Astrocyte (in vitro differentiated cells and primary cell): ENCODE measurements at regions not wholly inside any gene's neighbourhood (a gene's known extent, or its start where the extent isn't known, plus 50 kb on each side); places are given as distances from the start of the nearest gene placed in this dataset.

Source experiments
- DNase-seq: peaks from one replicate; pipeline ENCODE4 v3.0.0-alpha.2; 2010; ENCODE audit warnings: low read depth
- FAIRE-seq: peaks from 2 replicates; lab custom pipeline; 2011; peaks lifted over from hg19 to GRCh38; lab: Jason Lieb, UNC
- H2AFZ ChIP-seq: 2 replicates; pipeline ENCODE4 v1.6.0; 2012; ENCODE audit warnings: low read depth, low read length, inconsistent platforms
- H3K27ac ChIP-seq: 2 replicates; pipeline ENCODE4 v1.5.1; 2011; ENCODE audit warnings: low read depth, low read length, inconsistent platforms
- H3K27me3 ChIP-seq: 2 replicates; pipeline ENCODE4 v1.6.0; 2011; ENCODE audit warnings: low read length, inconsistent platforms; ENCODE audit not compliant: insufficient read depth
- H3K36me3 ChIP-seq: 2 replicates; pipeline ENCODE4 v1.5.1; 2011; ENCODE audit warnings: low read length, inconsistent platforms; ENCODE audit not compliant: insufficient read depth
- H3K4me1 ChIP-seq: 2 replicates; pipeline ENCODE4 v1.5.1; 2011; ENCODE audit warnings: low read length, inconsistent platforms; ENCODE audit not compliant: insufficient read depth
- H3K4me2 ChIP-seq: 2 replicates; pipeline ENCODE4 v1.6.0; 2012; ENCODE audit warnings: low read length, inconsistent platforms
- H3K4me3 ChIP-seq: 2 replicates; pipeline ENCODE4 v1.5.1; 2011; ENCODE audit warnings: low read depth, mild to moderate bottlenecking, low read length, inconsistent platforms; ENCODE audit not compliant: insufficient read depth
- H3K79me2 ChIP-seq: 2 replicates; pipeline ENCODE4 v1.6.0; 2012; ENCODE audit warnings: mild to moderate bottlenecking, low read length, inconsistent platforms; ENCODE audit not compliant: insufficient read depth
- H3K9ac ChIP-seq: 2 replicates; pipeline ENCODE4 v1.6.0; 2012; ENCODE audit warnings: mild to moderate bottlenecking, low read length, inconsistent platforms
- H3K9me3 ChIP-seq: 2 replicates; pipeline ENCODE4 v1.5.1; 2012; ENCODE audit warnings: low read depth, mild to moderate bottlenecking, low read length, inconsistent platforms; ENCODE audit not compliant: insufficient read depth
- H4K20me1 ChIP-seq: 2 replicates; pipeline ENCODE4 v1.6.0; 2012; ENCODE audit warnings: low read length, inconsistent platforms; ENCODE audit not compliant: insufficient read depth
- H3K27ac Mint-ChIP-seq: one replicate; pipeline ENCODE4 v1.8.0; 2021; ENCODE audit warnings: mild to moderate bottlenecking, mixed read lengths; ENCODE audit not compliant: unreplicated experiment
- H3K27me3 Mint-ChIP-seq: one replicate; pipeline ENCODE4 v1.8.0; 2021; ENCODE audit warnings: low read depth, mixed read lengths; ENCODE audit not compliant: unreplicated experiment
- H3K36me3 Mint-ChIP-seq: one replicate; pipeline ENCODE4 v1.8.0; 2021; ENCODE audit warnings: low read depth, mixed read lengths; ENCODE audit not compliant: unreplicated experiment
- H3K4me1 Mint-ChIP-seq: one replicate; pipeline ENCODE4 v1.8.0; 2021; ENCODE audit warnings: low read depth, mixed read lengths; ENCODE audit not compliant: unreplicated experiment
- H3K4me3 Mint-ChIP-seq: one replicate; pipeline ENCODE4 v1.8.0; 2021; ENCODE audit warnings: mild to moderate bottlenecking, moderate library complexity, mixed read lengths; ENCODE audit not compliant: unreplicated experiment
- H3K9me3 Mint-ChIP-seq: one replicate; pipeline ENCODE4 v1.8.0; 2021; ENCODE audit warnings: mild to moderate bottlenecking, mixed read lengths; ENCODE audit not compliant: unreplicated experiment
- EZH2 ChIP-seq: IDR thresholded peaks from 2 replicates; pipeline ENCODE4 v1.6.1; 2012; ENCODE audit warnings: mild to moderate bottlenecking, low read length, inconsistent platforms; ENCODE audit not compliant: insufficient read depth
- TF ChIP-seq, protein P1 (sequence below): IDR thresholded peaks from 2 replicates; pipeline ENCODE4 v1.5.1; 2011; ENCODE audit warnings: low read depth, mild to moderate bottlenecking, inconsistent platforms, low read length, moderate library complexity; ENCODE audit not compliant: insufficient read depth

DNA sequence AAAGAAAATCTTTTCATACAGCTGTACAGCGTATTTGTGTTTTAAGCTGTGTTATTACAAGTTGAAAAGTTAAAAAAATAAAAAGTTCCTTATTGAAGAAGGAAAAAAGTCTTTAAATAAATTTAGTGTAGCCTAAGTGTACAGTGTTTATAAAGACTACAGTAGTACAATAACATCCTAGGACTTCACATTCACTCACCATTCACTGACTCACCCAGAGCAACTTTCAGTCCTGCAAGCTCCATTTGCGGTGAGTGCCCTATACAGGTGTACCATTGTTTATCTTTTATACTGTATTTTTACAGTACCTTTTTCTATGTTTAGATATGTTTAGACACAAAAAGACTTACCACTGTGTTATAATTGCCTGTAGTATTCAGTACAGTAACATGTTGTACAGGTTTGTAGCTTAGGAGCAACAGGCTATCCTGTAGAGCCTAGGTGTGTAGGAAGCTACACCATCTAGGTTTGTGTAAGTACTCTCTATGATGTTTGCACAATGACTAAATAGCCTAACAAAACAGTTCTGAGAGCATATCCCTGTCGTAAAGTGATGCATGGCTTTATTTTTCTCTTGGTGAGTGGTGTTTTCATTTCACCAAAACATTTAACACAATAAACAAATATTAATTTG lies 275.2 kb downstream of the DACT1 start:
- no peaks in the 10 kb centered on the region for H3K9me3 Mint-ChIP-seq
- Histone ChIP-seq H3K4me1 (peaks cover 4% of the 10 kb centered on the region), H3K9ac (no peak overlapping the region), H3K4me3 (no peak overlapping the region), H3K9me3 (no peaks in the 10 kb centered on the region), H2AFZ (no peak overlapping the region), H3K27ac (no peak overlapping the region), H4K20me1 (no peaks in the 10 kb centered on the region), H3K4me2 (no peak overlapping the region), H3K79me2 (no peaks in the 10 kb centered on the region), H3K27me3 (no peaks in the 10 kb centered on the region), H3K36me3 (no peaks in the 10 kb centered on the region)
- H3K27me3 Mint-ChIP-seq, result no peaks in the 10 kb centered on the region
- no peak overlapping the region for H3K4me3 Mint-ChIP-seq
- TF ChIP-seq, protein P1, sequence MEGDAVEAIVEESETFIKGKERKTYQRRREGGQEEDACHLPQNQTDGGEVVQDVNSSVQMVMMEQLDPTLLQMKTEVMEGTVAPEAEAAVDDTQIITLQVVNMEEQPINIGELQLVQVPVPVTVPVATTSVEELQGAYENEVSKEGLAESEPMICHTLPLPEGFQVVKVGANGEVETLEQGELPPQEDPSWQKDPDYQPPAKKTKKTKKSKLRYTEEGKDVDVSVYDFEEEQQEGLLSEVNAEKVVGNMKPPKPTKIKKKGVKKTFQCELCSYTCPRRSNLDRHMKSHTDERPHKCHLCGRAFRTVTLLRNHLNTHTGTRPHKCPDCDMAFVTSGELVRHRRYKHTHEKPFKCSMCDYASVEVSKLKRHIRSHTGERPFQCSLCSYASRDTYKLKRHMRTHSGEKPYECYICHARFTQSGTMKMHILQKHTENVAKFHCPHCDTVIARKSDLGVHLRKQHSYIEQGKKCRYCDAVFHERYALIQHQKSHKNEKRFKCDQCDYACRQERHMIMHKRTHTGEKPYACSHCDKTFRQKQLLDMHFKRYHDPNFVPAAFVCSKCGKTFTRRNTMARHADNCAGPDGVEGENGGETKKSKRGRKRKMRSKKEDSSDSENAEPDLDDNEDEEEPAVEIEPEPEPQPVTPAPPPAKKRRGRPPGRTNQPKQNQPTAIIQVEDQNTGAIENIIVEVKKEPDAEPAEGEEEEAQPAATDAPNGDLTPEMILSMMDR, result no peak
- TF ChIP-seq EZH2, result no peak
- no peak for DNase-seq
- no peak overlapping the region for H3K27ac Mint-ChIP-seq
- H3K4me1 Mint-ChIP-seq, result peaks cover 17% of the 10 kb centered on the region
- H3K36me3 Mint-ChIP-seq, result no peaks in the 10 kb centered on the region
- peak; percentile 65 for FAIRE-seq

- FAIRE-seq, result no peak
- Histone ChIP-seq H3K79me2 (no peaks in the 10 kb centered on the region), H3K27ac (no peak overlapping the region), H4K20me1 (no peaks in the 10 kb centered on the region), H3K4me2 (no peak overlapping the region), H3K36me3 (no peaks in the 10 kb centered on the region), H3K27me3 (no peaks in the 10 kb centered on the region), H3K4me3 (no peak overlapping the region), H3K9me3 (no peaks in the 10 kb centered on the region), H3K4me1 (peaks cover 14% of the 10 kb centered on the region), H3K9ac (no peak overlapping the region), H2AFZ (no peak overlapping the region)
- H3K36me3 Mint-ChIP-seq, result no peaks in the 10 kb centered on the region
- no peaks in the 10 kb centered on the region for H3K9me3 Mint-ChIP-seq
- H3K27me3 Mint-ChIP-seq, result no peaks in the 10 kb centered on the region
- no peak overlapping the region for H3K27ac Mint-ChIP-seq
- H3K4me3 Mint-ChIP-seq, result no peak overlapping the region
- peaks cover 22% of the 10 kb centered on the region for H3K4me1 Mint-ChIP-seq
- TF ChIP-seq, protein P1, result no peak
- TF ChIP-seq EZH2, result no peak
- DNase-seq, result no peak
These were observed 274.1 kb upstream of the DAAM1 start for GRCh38 chr14:58914279-58914855.

- TF ChIP-seq, protein P1, result no peak
- TF ChIP-seq EZH2, result no peak
- H3K27me3 ChIP-seq, result no peaks in the 10 kb centered on the region
These were observed 272.8 kb upstream of the DAAM1 start for GRCh38 chr14:58915646-58916045.

More at GRCh38 chr14:58915646-58916045, 272.8 kb upstream of the DAAM1 start:
- H3K36me3 Mint-ChIP-seq, result no peaks in the 10 kb centered on the region
- Histone ChIP-seq H3K4me2 (no peak overlapping the region), H3K27ac (no peak overlapping the region), H3K4me3 (no peak overlapping the region), H3K36me3 (no peaks in the 10 kb centered on the region), H3K9ac (no peak overlapping the region), H3K4me1 (peaks cover 15% of the 10 kb centered on the region), H3K9me3 (no peaks in the 10 kb centered on the region), H3K79me2 (no peaks in the 10 kb centered on the region), H2AFZ (no peak overlapping the region), H4K20me1 (no peaks in the 10 kb centered on the region)
- H3K27me3 Mint-ChIP-seq, result no peaks in the 10 kb centered on the region
- no peaks in the 10 kb centered on the region for H3K9me3 Mint-ChIP-seq
- peaks cover 24% of the 10 kb centered on the region for H3K4me1 Mint-ChIP-seq
- no peak for FAIRE-seq
- H3K27ac Mint-ChIP-seq, result no peak overlapping the region
- H3K4me3 Mint-ChIP-seq, result no peak overlapping the region
- DNase-seq, result no peak
